Neural cell (in vitro differentiated cells): ENCODE measurements at regions not wholly inside any gene's neighbourhood (a gene's known extent, or its start where the extent isn't known, plus 50 kb on each side); places are given as distances from the start of the nearest gene placed in this dataset.

Source experiments
- CTCF ChIP-seq: fragments of 450-650 bp; IDR thresholded peaks from 2 replicates; pipeline ENCODE4 v1.5.1; 2014; ENCODE audit warnings: antibody characterized with exemption, mild to moderate bottlenecking, moderate library complexity; ENCODE audit not compliant: poor library complexity, severe bottlenecking
- EP300 ChIP-seq: fragments of 450-650 bp; conservative IDR thresholded peaks from 2 replicates; pipeline ENCODE4 v1.6.1; 2014; ENCODE audit warnings: antibody characterized with exemption, mild to moderate bottlenecking, moderate library complexity; ENCODE audit not compliant: poor library complexity, severe bottlenecking
- EZH2 ChIP-seq: fragments of 200-600, 300-800 bp; shearing (Covaris generic), sonication (generic); IDR thresholded peaks from 2 replicates; pipeline ENCODE4 v1.6.1; 2014; ENCODE audit warnings: antibody characterized with exemption, low read length, borderline replicate concordance, mild to moderate bottlenecking; ENCODE audit not compliant: insufficient read depth, poor library complexity, severe bottlenecking
- MXI1 ChIP-seq: fragments of 450-650 bp; conservative IDR thresholded peaks from 2 replicates; pipeline ENCODE4 v1.6.1; 2014; ENCODE audit warnings: antibody characterized with exemption, mild to moderate bottlenecking; ENCODE audit not compliant: poor library complexity, severe bottlenecking
- POLR2AphosphoS5 ChIP-seq: IDR thresholded peaks from 2 replicates; pipeline ENCODE4 v1.6.1; 2012

GRCh38 chr7:19620470-19620869 is 88.4 kb downstream of the POLR1F start:
- TF ChIP-seq EP300 (no peak), CTCF (no peak), MXI1 (no peak), EZH2 (no peak), POLR2AphosphoS5 (no peak)
